ENCODE measurements at regions not wholly inside any gene's neighbourhood (a gene's known extent, or its start where the extent isn't known, plus 50 kb on each side); places are given as distances from the start of the nearest gene placed in this dataset.
"Not testable (repeated sequence)": the region's sequence is repeated elsewhere in the genome, so short reads cannot be mapped to it uniquely, and the experiment has no call there.

GRCh38 chr20:52302736-52303135 is 111.2 kb upstream of the ZFP64 start (continued):
- TF ChIP-seq ZBTB33 (IDR thresholded peaks at IDR 0.05) (no peak), TAF1 (conservative IDR thresholded peaks at IDR 0.05) (no peak), HNF4A (conservative IDR thresholded peaks at IDR 0.05) (no peak), ATF3 (IDR thresholded peaks at IDR 0.05) (no peak), MAX (IDR thresholded peaks at IDR 0.05) (no peak)

- H3K9me3 ChIP-seq (ENCODE audit: control insufficient read depth in 4 of 4, low read length in 3 of 4); H3K36me3 ChIP-seq (ENCODE audit: control insufficient read depth in 4 of 4, insufficient read depth in 3 of 4, low read depth in 1 of 4, low read length in 3 of 4); H3K27ac ChIP-seq (ENCODE audit: low read depth in 1 of 2, low read length in 2 of 2); DNase-seq (ENCODE audit: low spot score); H3K9ac ChIP-seq (ENCODE audit: low read depth in 1 of 2, low read length in 2 of 2); H3K4me1 ChIP-seq (ENCODE audit: control insufficient read depth in 4 of 4, insufficient read depth in 4 of 4, low read length in 3 of 4); H3K4me3 ChIP-seq (ENCODE audit: low read depth in 1 of 3, low read length in 3 of 3); H3K27me3 ChIP-seq (ENCODE audit: control insufficient read depth in 4 of 4, insufficient read depth in 4 of 4, low read length in 3 of 4): not testable (repeated sequence)
- WGBS = 94% methylated on average over 6 of the region's 6 CpGs
These were observed 110.5 kb upstream of the ZFP64 start for GRCh38 chr20:52302051-52302450.

DNA sequence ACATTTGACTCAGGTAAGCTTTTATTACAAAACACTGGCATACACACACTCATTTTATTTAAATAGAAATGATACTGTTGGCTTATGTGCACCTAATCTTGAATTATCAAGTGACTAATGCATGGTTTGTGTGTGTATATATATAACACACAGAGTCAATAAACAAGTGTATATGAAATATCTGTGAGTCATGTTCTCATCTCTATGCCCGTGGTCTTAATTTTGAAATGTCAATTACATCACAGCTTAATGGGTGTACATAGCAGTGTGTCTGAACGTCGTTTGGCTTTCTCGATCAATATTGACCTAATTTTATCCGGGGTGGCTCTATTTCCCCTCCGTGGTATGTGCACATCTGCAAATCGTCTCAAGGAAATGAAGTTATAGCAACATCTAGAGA is 104.0 kb upstream of the ZFP64 start:
- Histone ChIP-seq H3K36me3 (ENCODE audit: control insufficient read depth in 4 of 4, insufficient read depth in 3 of 4, low read depth in 1 of 4, low read length in 3 of 4) (no peaks in the 10 kb centered on the region), H3K27ac (ENCODE audit: low read depth in 1 of 2, low read length in 2 of 2) (no peak overlapping the region), H3K9me3 (ENCODE audit: control insufficient read depth in 4 of 4, low read length in 3 of 4) (no peaks in the 10 kb centered on the region), H3K27me3 (ENCODE audit: control insufficient read depth in 4 of 4, insufficient read depth in 4 of 4, low read length in 3 of 4) (no peaks in the 10 kb centered on the region), H3K4me3 (ENCODE audit: low read depth in 1 of 3, low read length in 3 of 3) (no peak overlapping the region), H3K9ac (ENCODE audit: low read depth in 1 of 2, low read length in 2 of 2) (no peak overlapping the region), H3K4me1 (ENCODE audit: control insufficient read depth in 4 of 4, insufficient read depth in 4 of 4, low read length in 3 of 4) (peaks cover 0 to under 1% (median 0%) of the 10 kb centered on the region in 4 donors)
- no peak for DNase-seq (ENCODE audit: low spot score)
- WGBS = 66% methylated on average over 7 of the region's 7 CpGs
- TF ChIP-seq ZBTB33 (IDR thresholded peaks at IDR 0.05) (no peak), JUND (IDR thresholded peaks at IDR 0.05) (no peak), HNF4G (IDR thresholded peaks at IDR 0.05) (no peak), SP1 (IDR thresholded peaks at IDR 0.05) (no peak), GABPA (IDR thresholded peaks at IDR 0.05 in 1 of 2, conservative IDR thresholded peaks at IDR 0.05 in 1 of 2) (no peak), FOXA2 (IDR thresholded peaks at IDR 0.05) (no peak), MAX (IDR thresholded peaks at IDR 0.05) (no peak), TAF1 (conservative IDR thresholded peaks at IDR 0.05) (no peak), EGR1 (IDR thresholded peaks at IDR 0.05; ENCODE audit: low read depth in 2 of 2) (no peak), RAD21 (IDR thresholded peaks at IDR 0.05) (no peak), HNF4A (conservative IDR thresholded peaks at IDR 0.05) (no peak), YY1 (IDR thresholded peaks at IDR 0.05) (no peak), FOXA1 (IDR thresholded peaks at IDR 0.05) (no peak), RXRA (IDR thresholded peaks at IDR 0.05) (no peak), ATF3 (IDR thresholded peaks at IDR 0.05) (no peak)
- TF ChIP-seq, protein P1, sequence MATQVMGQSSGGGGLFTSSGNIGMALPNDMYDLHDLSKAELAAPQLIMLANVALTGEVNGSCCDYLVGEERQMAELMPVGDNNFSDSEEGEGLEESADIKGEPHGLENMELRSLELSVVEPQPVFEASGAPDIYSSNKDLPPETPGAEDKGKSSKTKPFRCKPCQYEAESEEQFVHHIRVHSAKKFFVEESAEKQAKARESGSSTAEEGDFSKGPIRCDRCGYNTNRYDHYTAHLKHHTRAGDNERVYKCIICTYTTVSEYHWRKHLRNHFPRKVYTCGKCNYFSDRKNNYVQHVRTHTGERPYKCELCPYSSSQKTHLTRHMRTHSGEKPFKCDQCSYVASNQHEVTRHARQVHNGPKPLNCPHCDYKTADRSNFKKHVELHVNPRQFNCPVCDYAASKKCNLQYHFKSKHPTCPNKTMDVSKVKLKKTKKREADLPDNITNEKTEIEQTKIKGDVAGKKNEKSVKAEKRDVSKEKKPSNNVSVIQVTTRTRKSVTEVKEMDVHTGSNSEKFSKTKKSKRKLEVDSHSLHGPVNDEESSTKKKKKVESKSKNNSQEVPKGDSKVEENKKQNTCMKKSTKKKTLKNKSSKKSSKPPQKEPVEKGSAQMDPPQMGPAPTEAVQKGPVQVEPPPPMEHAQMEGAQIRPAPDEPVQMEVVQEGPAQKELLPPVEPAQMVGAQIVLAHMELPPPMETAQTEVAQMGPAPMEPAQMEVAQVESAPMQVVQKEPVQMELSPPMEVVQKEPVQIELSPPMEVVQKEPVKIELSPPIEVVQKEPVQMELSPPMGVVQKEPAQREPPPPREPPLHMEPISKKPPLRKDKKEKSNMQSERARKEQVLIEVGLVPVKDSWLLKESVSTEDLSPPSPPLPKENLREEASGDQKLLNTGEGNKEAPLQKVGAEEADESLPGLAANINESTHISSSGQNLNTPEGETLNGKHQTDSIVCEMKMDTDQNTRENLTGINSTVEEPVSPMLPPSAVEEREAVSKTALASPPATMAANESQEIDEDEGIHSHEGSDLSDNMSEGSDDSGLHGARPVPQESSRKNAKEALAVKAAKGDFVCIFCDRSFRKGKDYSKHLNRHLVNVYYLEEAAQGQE (IDR thresholded peaks at IDR 0.05) = no peak
- TF ChIP-seq, protein P2, sequence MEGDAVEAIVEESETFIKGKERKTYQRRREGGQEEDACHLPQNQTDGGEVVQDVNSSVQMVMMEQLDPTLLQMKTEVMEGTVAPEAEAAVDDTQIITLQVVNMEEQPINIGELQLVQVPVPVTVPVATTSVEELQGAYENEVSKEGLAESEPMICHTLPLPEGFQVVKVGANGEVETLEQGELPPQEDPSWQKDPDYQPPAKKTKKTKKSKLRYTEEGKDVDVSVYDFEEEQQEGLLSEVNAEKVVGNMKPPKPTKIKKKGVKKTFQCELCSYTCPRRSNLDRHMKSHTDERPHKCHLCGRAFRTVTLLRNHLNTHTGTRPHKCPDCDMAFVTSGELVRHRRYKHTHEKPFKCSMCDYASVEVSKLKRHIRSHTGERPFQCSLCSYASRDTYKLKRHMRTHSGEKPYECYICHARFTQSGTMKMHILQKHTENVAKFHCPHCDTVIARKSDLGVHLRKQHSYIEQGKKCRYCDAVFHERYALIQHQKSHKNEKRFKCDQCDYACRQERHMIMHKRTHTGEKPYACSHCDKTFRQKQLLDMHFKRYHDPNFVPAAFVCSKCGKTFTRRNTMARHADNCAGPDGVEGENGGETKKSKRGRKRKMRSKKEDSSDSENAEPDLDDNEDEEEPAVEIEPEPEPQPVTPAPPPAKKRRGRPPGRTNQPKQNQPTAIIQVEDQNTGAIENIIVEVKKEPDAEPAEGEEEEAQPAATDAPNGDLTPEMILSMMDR (IDR thresholded peaks at IDR 0.05; ENCODE audit: low read depth, low read length, missing input control) = no peak
